Forelimb muscle (tissue), 1 donor: ENCODE measurements at regions not wholly inside any gene's neighbourhood (a gene's known extent, or its start where the extent isn't known, plus 50 kb on each side); places are given as distances from the start of the nearest gene placed in this dataset.
"Not testable (repeated sequence)": the region's sequence is repeated elsewhere in the genome, so short reads cannot be mapped to it uniquely, and the experiment has no call there.

Source experiments
- DNase-seq: peaks from one replicate; pipeline ENCODE4 v3.0.0-alpha.2; 2013; ENCODE audit warnings: low read depth

DNA sequence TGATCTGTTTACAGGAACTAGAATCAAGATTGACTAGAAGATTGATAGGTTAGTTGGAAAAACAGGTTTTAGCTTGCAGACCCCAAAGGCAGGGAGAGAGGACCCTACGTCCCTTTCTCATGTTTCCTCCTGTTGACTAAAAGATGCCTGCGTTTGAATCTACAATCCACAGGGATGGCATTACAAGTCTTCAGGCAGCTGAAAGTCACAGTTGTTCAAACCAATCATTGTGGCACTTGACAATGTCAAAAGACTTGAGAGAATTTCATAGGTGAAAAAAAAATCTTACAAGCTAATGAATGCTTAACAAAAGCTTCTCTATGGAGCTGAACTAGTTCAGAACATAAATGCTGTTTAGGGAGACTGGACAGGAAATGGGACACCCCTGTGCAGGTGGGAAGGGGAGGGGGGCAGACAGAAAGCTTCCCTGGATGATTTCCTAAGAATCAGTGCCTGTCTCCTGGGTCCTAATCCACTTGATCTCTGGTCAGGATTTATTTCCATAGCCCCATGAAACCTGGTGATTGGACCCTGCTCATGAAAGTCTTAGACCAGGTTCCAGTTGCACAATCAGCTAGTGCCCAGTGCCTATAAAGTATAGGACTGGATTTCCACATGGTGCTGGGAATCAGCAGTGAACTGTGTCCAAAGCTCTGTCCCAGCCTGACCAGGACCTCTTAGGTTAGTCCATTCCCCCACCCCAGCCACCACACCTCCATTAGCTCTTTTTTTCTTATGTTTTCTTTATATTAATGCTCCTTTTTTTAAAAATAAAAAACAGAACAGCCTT lies 91.6 kb upstream of the BCAR3 start:
- DNase-seq: no peak

DNA sequence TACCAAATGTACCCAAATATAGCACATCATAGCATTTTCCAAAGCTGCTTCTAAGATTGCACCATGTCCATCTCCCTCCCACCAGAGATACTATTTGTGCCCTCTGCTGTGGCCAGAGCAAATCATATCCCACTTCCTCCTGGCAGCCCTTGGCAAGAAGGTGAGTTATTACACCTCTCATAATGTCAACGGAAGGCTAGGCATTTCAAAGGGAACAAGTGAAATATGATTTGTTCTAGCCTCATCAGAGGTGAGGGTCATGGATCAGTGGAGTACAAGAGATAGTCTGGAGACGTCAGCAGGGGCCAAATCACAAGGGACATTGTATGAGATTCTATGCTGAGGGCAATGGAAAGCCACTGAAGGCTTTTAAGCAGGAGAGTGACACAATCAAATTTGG lies 90.2 kb upstream of the BCAR3 start:
- no peak for DNase-seq

- DNase-seq: no peak
Observed at GRCh38 chr1:93770640-93771039, 89.0 kb upstream of the BCAR3 start.

DNA sequence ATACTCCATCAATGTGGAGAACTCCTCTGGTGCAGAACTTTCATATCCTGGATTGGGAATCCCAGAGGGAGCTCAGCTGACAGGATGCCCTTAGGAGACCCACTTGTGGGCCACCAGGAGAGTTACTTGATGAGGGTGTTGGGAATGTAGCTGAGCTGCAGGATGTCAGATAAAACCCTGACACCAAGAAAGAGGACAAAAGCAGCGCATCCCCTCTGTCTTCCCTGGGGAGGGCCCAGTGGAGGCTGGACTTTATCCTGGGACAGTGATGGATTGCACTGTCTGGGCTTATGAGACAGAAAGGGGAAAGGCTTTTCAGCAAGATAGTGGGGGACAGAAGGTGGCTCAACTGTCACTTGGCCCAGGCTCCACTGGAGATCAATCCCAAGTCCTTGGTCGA lies 88.1 kb upstream of the BCAR3 start:
- no peak for DNase-seq

DNA sequence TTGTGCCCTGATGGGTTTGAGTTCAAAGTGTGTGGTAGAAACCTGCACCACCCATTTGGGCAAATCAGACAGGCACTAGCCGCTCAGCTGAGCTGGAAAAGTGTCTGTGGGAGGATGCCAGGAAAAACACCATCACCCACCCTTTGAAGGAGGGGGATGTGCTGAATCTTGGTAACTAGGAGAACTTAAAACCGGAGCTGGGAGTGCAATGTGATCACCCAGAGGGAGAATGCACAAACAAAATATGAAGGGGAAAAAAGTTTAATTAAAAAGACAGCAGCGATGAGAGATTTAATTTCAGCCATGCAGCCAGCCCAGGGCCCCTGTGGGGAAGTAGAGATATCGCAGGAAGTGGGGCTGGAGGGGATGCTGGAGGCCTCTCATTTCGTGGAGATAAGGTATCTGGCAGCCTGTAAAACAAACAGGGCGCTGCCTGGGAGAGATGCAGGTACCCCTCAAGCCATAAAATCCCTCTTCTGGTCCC lies 86.8 kb upstream of the BCAR3 start:
- no peak for DNase-seq

DNA sequence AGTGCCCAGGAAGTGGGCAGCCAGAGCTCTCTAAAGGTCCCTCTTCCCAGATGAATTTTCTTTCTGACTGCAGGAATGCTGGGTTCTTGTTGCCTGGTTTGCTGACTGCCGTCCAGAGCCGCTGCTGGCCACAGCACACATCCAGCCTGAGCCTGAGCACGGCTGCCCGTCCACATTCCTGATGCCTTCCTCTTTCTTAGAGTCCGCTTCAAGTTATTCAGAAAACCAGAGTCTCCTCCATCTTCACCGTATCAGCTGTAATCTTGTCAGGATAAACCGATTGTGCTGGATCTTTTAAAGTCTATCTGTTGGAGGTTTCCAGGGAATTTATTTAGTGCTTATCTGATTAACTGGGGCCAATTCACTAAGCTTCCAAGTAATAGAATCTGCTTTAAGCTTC lies 84.8 kb upstream of the BCAR3 start:
- DNase-seq: no peak

DNA sequence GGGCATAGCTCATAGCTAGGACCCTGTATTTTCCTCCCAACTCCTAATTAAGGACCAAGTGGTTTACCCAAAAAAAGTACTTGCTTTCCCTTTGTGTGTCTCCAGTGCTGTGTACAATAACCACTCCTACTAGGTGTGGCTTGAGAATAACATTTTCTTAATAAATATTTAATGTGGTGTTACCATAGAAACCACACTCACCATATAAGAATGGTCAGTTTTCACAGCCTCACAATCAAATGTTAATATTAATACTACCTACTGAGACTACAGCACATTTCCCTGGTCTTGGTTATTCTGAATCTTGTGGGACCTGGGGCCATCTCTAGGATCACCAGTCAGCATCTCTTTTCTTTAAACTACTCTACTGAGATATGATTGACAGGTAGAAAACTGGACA lies 83.5 kb upstream of the BCAR3 start:
- no peak for DNase-seq

GRCh38 chr1:93764366-93764750 lies 82.7 kb upstream of the BCAR3 start:
- DNase-seq: no peak

DNA sequence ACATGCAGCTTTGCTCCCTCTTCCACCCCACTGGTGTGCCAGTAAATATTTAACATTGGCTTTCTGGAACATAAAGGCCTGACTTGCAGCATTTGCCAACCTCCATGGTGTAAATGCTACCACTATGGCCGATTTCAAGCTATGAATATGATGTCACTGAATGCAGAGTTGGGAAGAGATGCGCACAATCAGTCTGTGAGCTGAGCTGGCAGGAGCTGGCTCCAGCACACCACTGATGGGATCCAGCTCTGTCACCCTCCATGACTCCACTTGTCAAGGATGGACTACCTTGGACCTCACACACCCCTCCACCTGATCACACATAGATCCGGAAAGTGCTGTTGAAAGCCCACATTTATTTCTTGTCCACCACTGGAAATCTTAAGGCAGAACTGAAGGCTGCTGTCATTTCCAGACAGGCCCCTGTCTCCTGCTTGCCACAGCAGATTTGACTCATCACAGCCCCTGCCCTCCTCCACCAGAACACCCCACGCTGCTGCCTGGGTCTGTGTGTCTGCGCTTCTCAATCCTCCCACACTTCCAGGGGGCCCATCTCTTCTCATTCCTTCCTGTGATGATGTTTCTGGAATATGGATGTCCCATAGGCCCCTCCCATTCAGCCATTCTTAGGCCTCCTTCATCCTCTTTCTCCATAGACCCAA lies 82.2 kb upstream of the BCAR3 start:
- no peak for DNase-seq

GRCh38 chr1:93758842-93759515 lies 77.3 kb upstream of the BCAR3 start:
- DNase-seq: no peak

- DNase-seq: no peak
Observed at GRCh38 chr1:93757256-93758036, 75.8 kb upstream of the BCAR3 start.

GRCh38 chr1:93756657-93757056 lies 75.0 kb upstream of the BCAR3 start:
- DNase-seq: no peak

GRCh38 chr1:93755251-93755715 lies 73.6 kb upstream of the BCAR3 start:
- DNase-seq: not testable (repeated sequence)

DNA sequence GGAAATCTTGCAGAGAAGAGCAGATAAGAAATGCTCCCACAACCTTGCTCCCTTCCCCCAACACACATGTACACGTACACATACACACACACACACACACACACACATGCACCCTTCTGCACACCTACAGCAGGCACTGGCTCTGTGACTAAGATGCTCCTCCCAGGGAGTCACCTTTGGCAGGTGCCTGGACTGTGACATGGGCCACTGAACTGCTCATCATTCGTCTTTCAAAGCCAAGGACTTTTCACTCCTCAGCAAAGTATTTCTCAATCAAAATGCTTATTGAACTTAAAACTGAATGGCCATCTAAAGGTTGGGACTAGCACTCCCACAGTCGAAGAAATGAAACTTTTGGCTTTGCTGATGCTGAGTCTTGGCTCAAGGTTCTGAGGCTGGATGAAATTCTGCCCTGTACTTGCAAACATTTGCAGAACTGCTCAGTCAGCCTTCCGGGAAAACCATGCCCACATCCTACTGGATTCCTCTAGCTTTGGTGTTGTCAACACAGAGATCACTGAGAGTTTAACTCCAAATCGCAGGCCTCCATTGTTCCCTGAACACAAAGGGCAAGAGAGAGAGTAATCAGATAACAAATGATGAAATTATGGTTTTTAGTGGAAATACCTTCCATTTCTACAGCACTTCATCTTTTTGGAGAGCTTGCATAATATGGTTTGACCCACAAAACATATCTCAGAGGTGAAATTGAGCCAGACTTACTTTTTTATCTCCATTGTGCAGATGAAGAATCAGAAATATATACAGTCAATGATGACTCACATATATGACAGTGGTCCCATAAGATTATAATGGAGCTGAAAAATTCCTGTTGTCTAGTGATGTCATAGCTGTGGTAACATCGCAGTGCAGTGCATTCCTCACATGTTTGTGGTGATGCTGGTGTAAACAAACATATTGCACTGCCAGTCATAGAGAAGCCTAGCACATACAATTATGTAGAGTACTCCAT lies 72.4 kb upstream of the BCAR3 start:
- no peak for DNase-seq

DNA sequence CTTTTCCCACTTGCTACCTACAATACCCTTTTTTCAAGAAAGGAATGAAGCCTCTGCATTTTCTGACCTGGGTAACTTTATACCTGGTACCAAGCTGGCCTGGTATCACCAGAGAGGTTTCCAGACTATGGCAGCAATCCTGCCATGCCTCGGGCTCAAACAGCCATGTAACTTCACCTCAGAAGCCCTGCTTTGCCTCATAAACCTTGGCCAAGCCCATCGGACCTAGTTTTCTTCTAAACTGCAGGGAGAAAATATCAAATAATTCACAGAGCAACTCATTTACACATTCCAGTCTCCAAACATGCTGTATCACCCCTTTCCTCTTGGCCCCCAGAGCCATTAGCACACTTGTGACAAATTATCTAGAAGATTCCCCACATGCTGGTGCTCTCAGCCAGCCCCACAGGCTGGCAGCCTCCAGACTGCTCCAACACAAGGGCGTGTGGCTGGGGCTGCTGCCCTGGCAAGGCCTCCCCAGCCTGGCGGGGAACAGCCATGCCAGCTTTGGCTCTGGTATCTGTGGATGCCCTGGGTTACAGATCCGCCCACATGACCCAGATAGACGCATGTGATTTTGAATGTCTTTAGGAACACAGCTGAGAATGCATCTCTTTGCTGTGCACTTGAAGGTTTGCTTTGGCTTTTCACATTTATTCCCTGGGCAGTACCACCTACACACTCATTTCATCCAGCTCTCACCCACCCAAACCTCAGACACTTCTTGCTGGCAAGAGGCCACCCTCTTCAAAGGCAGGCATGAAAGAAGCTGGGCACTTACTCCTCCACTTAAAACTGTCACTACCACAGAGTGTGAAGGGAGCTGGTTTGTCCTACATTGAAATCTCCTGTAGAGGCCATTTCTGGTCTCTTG lies 70.0 kb upstream of the BCAR3 start:
- no peak for DNase-seq

DNA sequence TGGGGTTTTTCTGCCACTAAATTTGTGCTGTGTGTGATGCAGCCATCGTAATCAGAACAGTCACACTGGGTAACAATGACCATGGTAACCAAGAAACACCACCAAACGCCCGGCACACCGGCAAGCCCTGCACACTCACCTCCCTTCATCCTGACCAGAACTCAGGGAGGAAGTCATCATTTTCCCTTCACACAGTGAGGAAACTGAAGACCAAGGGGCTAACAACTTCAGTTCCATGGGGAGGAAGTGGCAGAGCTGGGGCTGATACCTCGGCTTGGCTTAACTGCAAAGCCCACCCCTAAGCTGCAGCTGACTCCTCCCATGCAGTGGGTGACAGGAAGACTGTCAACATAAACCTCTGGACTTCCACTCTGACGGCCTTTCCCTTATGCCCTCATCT lies 69.3 kb upstream of the BCAR3 start:
- DNase-seq: no peak

- DNase-seq: no peak
Observed at GRCh38 chr1:93749894-93750301, 68.3 kb upstream of the BCAR3 start.

DNA sequence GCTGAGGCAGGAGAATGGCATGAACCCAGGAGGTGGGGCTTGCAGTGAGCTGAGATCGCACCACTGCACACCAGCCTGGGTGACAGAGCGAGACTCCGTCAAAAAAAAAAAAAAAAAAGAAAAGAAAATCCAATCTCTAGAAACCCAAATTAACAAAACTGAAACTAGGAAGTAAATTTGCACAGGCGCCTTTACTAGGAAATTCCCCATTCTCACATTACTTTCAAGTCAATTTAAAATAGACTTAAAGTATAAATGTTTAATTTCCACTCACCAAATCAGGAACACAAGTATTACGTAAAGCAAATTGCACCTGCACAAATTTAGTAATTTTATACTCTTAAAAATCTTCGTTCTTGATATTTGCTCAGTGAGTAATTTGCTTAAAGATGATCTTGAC lies 67.8 kb upstream of the BCAR3 start:
- DNase-seq: no peak

DNA sequence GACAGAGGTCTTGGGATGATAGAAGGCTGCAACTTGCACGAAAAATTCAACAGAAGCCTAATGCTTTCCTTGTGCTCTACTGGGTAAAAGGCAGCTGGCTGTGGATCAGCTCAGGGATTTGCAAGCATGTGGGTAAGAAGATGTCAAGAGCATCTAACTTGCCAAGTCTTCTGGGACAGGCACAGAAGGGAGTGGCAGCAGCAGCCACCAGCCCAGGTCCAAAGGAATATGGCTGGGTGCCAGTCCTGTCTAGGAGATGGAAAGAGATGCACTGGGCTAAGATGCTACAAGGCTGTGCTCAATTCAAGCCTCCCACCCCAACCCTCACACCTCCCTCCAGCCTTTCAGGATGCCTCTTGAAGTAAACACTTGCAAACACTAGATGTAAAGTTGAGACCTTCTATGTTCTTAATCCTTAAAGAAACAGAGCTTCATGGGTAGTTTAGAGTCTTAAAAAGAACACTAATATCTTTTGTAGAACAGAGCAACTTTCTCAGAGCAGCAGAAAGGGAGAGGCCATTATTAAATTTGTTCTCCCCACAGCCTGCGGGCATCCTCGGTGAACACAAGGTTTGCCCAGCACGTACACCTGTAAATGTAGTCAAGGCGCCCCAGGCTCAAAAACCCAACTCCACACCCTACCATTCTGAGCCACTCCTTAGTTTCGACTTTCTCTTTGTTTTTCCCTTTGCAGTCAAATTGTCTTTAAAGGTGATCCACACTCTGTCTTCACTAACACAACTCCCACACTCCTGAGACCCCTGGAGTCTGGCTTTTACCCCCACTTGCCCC lies 64.6 kb upstream of the BCAR3 start:
- DNase-seq: no peak
